ENCODE measurements at regions not wholly inside any gene's neighbourhood (a gene's known extent, or its start where the extent isn't known, plus 50 kb on each side); places are given as distances from the start of the nearest gene placed in this dataset.

DNA sequence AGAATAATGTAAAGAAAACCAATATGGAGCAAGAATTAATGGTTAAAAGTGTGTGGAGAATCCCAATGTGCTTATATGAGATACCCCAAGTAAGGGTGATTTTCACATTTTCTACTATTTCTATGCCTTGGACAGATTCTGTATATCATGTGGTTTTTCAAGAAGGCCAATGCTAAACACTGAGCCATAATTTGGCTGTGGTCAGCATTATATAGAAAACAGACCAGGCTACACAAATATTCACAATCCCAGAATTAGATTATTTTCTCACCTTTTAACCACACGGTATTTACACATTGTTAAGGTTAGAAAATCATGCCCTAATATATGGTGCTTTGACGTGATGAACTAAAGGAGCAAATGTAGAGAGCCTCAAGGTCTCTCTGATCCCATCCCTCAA lies 277.4 kb upstream of the LRATD1 start:
- H3K9me3 Mint-ChIP-seq = peaks cover 7 to 13% (median 8%) of the 10 kb centered on the region in 3 donors
- no peak overlapping the region for H3K27ac ChIP-seq (ENCODE audit: low read length)
- CTCF ChIA-PET = no interaction called here
- no peaks in the 10 kb centered on the region for H3K27me3 ChIP-seq (replicated peaks in 1 of 2; ENCODE audit: control insufficient read depth in 2 of 2, extremely low read depth in 1 of 2, insufficient read depth in 2 of 2, low read length in 1 of 2)
- no CpG with 5 or more reads among the region's 2 CpGs for WGBS (ENCODE audit: insufficient coverage)
- POLR2A ChIA-PET = no interaction called here
- H3K27me3 Mint-ChIP-seq = no peaks in the 10 kb centered on the region
- H3K9me3 ChIP-seq = no peaks in the 10 kb centered on the region
- no peaks in the 10 kb centered on the region for H3K36me3 ChIP-seq (ENCODE audit: control insufficient read depth in 2 of 2, extremely low read depth in 1 of 2, insufficient read depth in 1 of 2, low read length in 1 of 2)
- DNase-seq = no peak
- ATAC-seq (replicated peaks in 1 of 4) = no peak
- H3K4me3 ChIP-seq (ENCODE audit: control insufficient read depth in 1 of 2, extremely low read depth in 1 of 2, low read length in 1 of 2) = no peak overlapping the region
- no peaks in the 10 kb centered on the region for H3K4me1 ChIP-seq (ENCODE audit: control insufficient read depth in 1 of 2, extremely low read depth in 1 of 2, insufficient read depth in 2 of 2, low read length in 2 of 2)
- H3K27ac Mint-ChIP-seq = no peak overlapping the region
- H3K36me3 Mint-ChIP-seq = no peaks in the 10 kb centered on the region
- H3K4me3 Mint-ChIP-seq = no peak overlapping the region
- no peaks in the 10 kb centered on the region for H3K4me1 Mint-ChIP-seq

GRCh38 chr2:14358339-14358738 lies 274.2 kb upstream of the LRATD1 start:
- H3K9me3 Mint-ChIP-seq = peaks cover 11 to 18% (median 16%) of the 10 kb centered on the region in 3 donors
- DNase-seq (no peak), ATAC-seq (replicated peaks in 1 of 4) (no peak)
- Histone ChIP-seq H3K9me3 (no peaks in the 10 kb centered on the region), H3K27ac (ENCODE audit: low read length) (no peak overlapping the region), H3K4me3 (ENCODE audit: control insufficient read depth in 1 of 2, extremely low read depth in 1 of 2, low read length in 1 of 2) (no peak overlapping the region), H3K36me3 (ENCODE audit: control insufficient read depth in 2 of 2, extremely low read depth in 1 of 2, insufficient read depth in 1 of 2, low read length in 1 of 2) (no peaks in the 10 kb centered on the region), H3K4me1 (ENCODE audit: control insufficient read depth in 1 of 2, extremely low read depth in 1 of 2, insufficient read depth in 2 of 2, low read length in 2 of 2) (no peaks in the 10 kb centered on the region), H3K27me3 (replicated peaks in 1 of 2; ENCODE audit: control insufficient read depth in 2 of 2, extremely low read depth in 1 of 2, insufficient read depth in 2 of 2, low read length in 1 of 2) (no peaks in the 10 kb centered on the region)
- ChIA-PET POLR2A (no interaction called here), CTCF (no interaction called here)
- H3K4me1 Mint-ChIP-seq = no peaks in the 10 kb centered on the region
- H3K27ac Mint-ChIP-seq = no peak overlapping the region
- no peaks in the 10 kb centered on the region for H3K27me3 Mint-ChIP-seq
- 86% methylated on average over 1 of the region's 5 CpGs for WGBS (ENCODE audit: insufficient coverage)
- no peak overlapping the region for H3K4me3 Mint-ChIP-seq
- H3K36me3 Mint-ChIP-seq = no peaks in the 10 kb centered on the region

DNA sequence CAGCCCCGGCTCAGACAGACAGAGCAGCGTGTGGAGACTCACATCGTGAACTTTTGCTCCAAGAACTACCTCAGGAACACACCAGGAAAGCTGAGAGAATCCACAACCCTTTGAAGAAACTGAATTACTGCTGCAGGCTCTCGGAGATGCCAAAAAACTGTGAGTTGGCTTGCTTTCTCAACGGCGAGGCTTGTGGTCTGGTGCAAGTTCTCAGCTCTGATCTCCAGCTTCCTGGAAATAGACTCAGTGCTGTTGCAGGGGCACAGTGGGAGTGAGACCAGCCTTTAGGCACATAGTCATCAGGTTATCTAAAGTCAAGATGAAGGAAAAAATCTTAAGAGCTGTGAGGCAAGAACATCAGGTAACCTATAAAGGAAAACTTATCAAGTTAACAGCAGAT lies 273.7 kb upstream of the LRATD1 start:
- H3K36me3 Mint-ChIP-seq = no peaks in the 10 kb centered on the region
- H3K4me1 ChIP-seq (ENCODE audit: control insufficient read depth in 1 of 2, extremely low read depth in 1 of 2, insufficient read depth in 2 of 2, low read length in 2 of 2) = no peaks in the 10 kb centered on the region
- H3K27ac Mint-ChIP-seq = no peak overlapping the region
- H3K27me3 Mint-ChIP-seq = no peaks in the 10 kb centered on the region
- no peak overlapping the region for H3K27ac ChIP-seq (ENCODE audit: low read length)
- H3K9me3 ChIP-seq = no peaks in the 10 kb centered on the region
- H3K9me3 Mint-ChIP-seq = peaks cover 10 to 21% (median 14%) of the 10 kb centered on the region in 3 donors
- POLR2A ChIA-PET = no interaction called here
- no peak overlapping the region for H3K4me3 Mint-ChIP-seq
- H3K4me1 Mint-ChIP-seq = no peaks in the 10 kb centered on the region
- ATAC-seq (replicated peaks in 1 of 4) = no peak
- no peak for DNase-seq
- H3K36me3 ChIP-seq (ENCODE audit: control insufficient read depth in 2 of 2, extremely low read depth in 1 of 2, insufficient read depth in 1 of 2, low read length in 1 of 2) = no peaks in the 10 kb centered on the region
- no peaks in the 10 kb centered on the region for H3K27me3 ChIP-seq (replicated peaks in 1 of 2; ENCODE audit: control insufficient read depth in 2 of 2, extremely low read depth in 1 of 2, insufficient read depth in 2 of 2, low read length in 1 of 2)
- no peak overlapping the region for H3K4me3 ChIP-seq (ENCODE audit: control insufficient read depth in 1 of 2, extremely low read depth in 1 of 2, low read length in 1 of 2)
- CTCF ChIA-PET = no interaction called here
- WGBS (ENCODE audit: insufficient coverage) = 54% methylated on average over 5 of the region's 6 CpGs

DNA sequence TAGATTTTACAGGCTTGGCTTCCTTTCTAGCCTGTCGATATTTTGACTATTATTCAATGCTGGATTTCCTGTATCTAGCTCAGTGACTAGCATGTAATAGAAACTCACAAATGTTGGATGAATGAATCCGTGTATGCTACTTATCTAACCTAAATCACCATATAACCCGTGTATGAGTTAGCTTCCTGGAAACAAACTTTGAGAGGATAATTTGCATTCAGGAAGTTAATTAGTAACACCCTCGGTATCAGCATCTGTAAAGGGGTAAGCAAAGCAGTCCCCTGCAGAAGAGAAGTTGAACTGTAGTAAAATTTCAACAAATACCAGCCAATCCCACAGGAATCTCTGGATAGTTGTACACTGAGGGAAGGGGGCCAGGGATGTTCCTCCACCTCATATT lies 269.4 kb upstream of the LRATD1 start:
- no peaks in the 10 kb centered on the region for H3K27me3 Mint-ChIP-seq
- 83% methylated on average over 1 of the region's 4 CpGs for WGBS (ENCODE audit: insufficient coverage)
- no peaks in the 10 kb centered on the region for H3K36me3 Mint-ChIP-seq
- H3K4me3 ChIP-seq (ENCODE audit: control insufficient read depth in 1 of 2, extremely low read depth in 1 of 2, low read length in 1 of 2) = no peak overlapping the region
- no peaks in the 10 kb centered on the region for H3K4me1 ChIP-seq (ENCODE audit: control insufficient read depth in 1 of 2, extremely low read depth in 1 of 2, insufficient read depth in 2 of 2, low read length in 2 of 2)
- H3K9me3 ChIP-seq = peaks cover 3% of the 10 kb centered on the region
- DNase-seq (no peak), ATAC-seq (replicated peaks in 1 of 4) (no peak)
- no peak overlapping the region for H3K27ac Mint-ChIP-seq
- H3K4me3 Mint-ChIP-seq = no peak overlapping the region
- H3K9me3 Mint-ChIP-seq = peaks cover 17 to 20% (median 17%) of the 10 kb centered on the region in 3 donors
- no peak overlapping the region for H3K27ac ChIP-seq (ENCODE audit: low read length)
- no peaks in the 10 kb centered on the region for H3K36me3 ChIP-seq (ENCODE audit: control insufficient read depth in 2 of 2, extremely low read depth in 1 of 2, insufficient read depth in 1 of 2, low read length in 1 of 2)
- CTCF ChIA-PET = no interaction called here
- H3K27me3 ChIP-seq (replicated peaks in 1 of 2; ENCODE audit: control insufficient read depth in 2 of 2, extremely low read depth in 1 of 2, insufficient read depth in 2 of 2, low read length in 1 of 2) = no peaks in the 10 kb centered on the region
- POLR2A ChIA-PET = no interaction called here
- no peaks in the 10 kb centered on the region for H3K4me1 Mint-ChIP-seq

DNA sequence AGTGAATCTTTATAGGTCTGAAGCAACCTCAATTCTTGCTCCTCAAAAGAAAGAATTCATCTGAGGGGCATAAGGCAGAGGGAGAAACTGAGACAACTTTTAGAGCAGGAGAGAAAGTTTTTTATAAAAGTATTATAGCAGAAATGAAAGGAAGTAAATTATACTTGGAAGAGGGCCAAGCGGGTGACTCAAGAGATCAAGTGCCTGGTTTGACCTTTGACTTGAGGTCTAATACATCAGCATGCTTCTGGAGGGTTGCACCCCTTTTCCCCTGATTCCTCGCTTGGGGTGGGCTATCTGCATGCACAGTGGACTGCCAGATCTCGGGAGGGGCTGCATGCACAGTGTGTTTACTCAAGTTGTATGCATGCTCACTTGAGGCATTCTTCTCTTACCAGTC lies 268.5 kb upstream of the LRATD1 start:
- no peaks in the 10 kb centered on the region for H3K27me3 ChIP-seq (replicated peaks in 1 of 2; ENCODE audit: control insufficient read depth in 2 of 2, extremely low read depth in 1 of 2, insufficient read depth in 2 of 2, low read length in 1 of 2)
- H3K27ac ChIP-seq (ENCODE audit: low read length) = no peak overlapping the region
- H3K4me1 Mint-ChIP-seq = no peaks in the 10 kb centered on the region
- no peak overlapping the region for H3K4me3 Mint-ChIP-seq
- WGBS (ENCODE audit: insufficient coverage) = 62% methylated on average over 2 of the region's 3 CpGs
- no peaks in the 10 kb centered on the region for H3K4me1 ChIP-seq (ENCODE audit: control insufficient read depth in 1 of 2, extremely low read depth in 1 of 2, insufficient read depth in 2 of 2, low read length in 2 of 2)
- no peaks in the 10 kb centered on the region for H3K27me3 Mint-ChIP-seq
- ChIA-PET CTCF (no interaction called here), POLR2A (no interaction called here)
- DNase-seq (no peak), ATAC-seq (replicated peaks in 1 of 4) (no peak)
- no peak overlapping the region for H3K4me3 ChIP-seq (ENCODE audit: control insufficient read depth in 1 of 2, extremely low read depth in 1 of 2, low read length in 1 of 2)
- H3K27ac Mint-ChIP-seq = no peak overlapping the region
- no peaks in the 10 kb centered on the region for H3K36me3 Mint-ChIP-seq
- H3K9me3 Mint-ChIP-seq = peaks cover 17 to 21% (median 17%) of the 10 kb centered on the region in 3 donors
- H3K36me3 ChIP-seq (ENCODE audit: control insufficient read depth in 2 of 2, extremely low read depth in 1 of 2, insufficient read depth in 1 of 2, low read length in 1 of 2) = no peaks in the 10 kb centered on the region
- peaks cover 3% of the 10 kb centered on the region for H3K9me3 ChIP-seq

DNA sequence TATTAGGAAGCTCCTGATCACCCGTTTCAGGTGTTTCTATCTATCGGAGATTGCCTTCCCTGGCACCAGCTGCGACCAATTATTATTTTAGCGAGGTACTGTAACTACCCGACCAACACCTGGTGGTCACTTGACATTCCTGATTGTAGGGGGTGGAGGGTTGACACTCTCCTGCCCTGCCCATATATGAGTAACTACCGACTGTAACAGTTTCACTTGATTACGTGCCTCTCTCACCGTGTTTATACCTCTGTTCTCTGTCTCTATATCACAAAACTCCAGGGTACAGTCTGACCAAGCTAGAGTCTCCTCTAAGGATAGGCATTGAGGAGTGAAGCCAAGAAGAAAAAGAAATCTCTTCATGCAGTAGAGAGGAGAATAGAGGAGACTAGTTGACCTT lies 268.0 kb upstream of the LRATD1 start:
- Histone ChIP-seq H3K9me3 (peaks cover 3% of the 10 kb centered on the region), H3K27me3 (replicated peaks in 1 of 2; ENCODE audit: control insufficient read depth in 2 of 2, extremely low read depth in 1 of 2, insufficient read depth in 2 of 2, low read length in 1 of 2) (no peaks in the 10 kb centered on the region), H3K36me3 (ENCODE audit: control insufficient read depth in 2 of 2, extremely low read depth in 1 of 2, insufficient read depth in 1 of 2, low read length in 1 of 2) (no peaks in the 10 kb centered on the region), H3K27ac (ENCODE audit: low read length) (no peak overlapping the region), H3K4me3 (ENCODE audit: control insufficient read depth in 1 of 2, extremely low read depth in 1 of 2, low read length in 1 of 2) (no peak overlapping the region), H3K4me1 (ENCODE audit: control insufficient read depth in 1 of 2, extremely low read depth in 1 of 2, insufficient read depth in 2 of 2, low read length in 2 of 2) (no peaks in the 10 kb centered on the region)
- no peak for DNase-seq
- Mint-ChIP-seq H3K4me3 (no peak overlapping the region), H3K27me3 (no peaks in the 10 kb centered on the region), H3K4me1 (no peaks in the 10 kb centered on the region), H3K9me3 (peaks cover 17 to 24% (median 17%) of the 10 kb centered on the region in 3 donors), H3K27ac (no peak overlapping the region), H3K36me3 (no peaks in the 10 kb centered on the region)
- ChIA-PET CTCF (no interaction called here), POLR2A (no interaction called here)
- WGBS (ENCODE audit: insufficient coverage) = 100% methylated on average over 2 of the region's 8 CpGs
- no peak for ATAC-seq (replicated peaks in 1 of 4)

- Histone ChIP-seq H3K27ac (ENCODE audit: low read length) (no peak overlapping the region), H3K4me1 (ENCODE audit: control insufficient read depth in 1 of 2, extremely low read depth in 1 of 2, insufficient read depth in 2 of 2, low read length in 2 of 2) (no peaks in the 10 kb centered on the region), H3K9me3 (no peaks in the 10 kb centered on the region), H3K27me3 (replicated peaks in 1 of 2; ENCODE audit: control insufficient read depth in 2 of 2, extremely low read depth in 1 of 2, insufficient read depth in 2 of 2, low read length in 1 of 2) (no peaks in the 10 kb centered on the region), H3K4me3 (ENCODE audit: control insufficient read depth in 1 of 2, extremely low read depth in 1 of 2, low read length in 1 of 2) (no peak overlapping the region), H3K36me3 (ENCODE audit: control insufficient read depth in 2 of 2, extremely low read depth in 1 of 2, insufficient read depth in 1 of 2, low read length in 1 of 2) (no peaks in the 10 kb centered on the region)
- Mint-ChIP-seq H3K27ac (no peak overlapping the region), H3K36me3 (no peaks in the 10 kb centered on the region), H3K4me3 (no peak overlapping the region), H3K27me3 (no peaks in the 10 kb centered on the region), H3K9me3 (peaks cover 0 to under 1% (median 0%) of the 10 kb centered on the region in 3 donors), H3K4me1 (no peaks in the 10 kb centered on the region)
- no CpG with 5 or more reads among the region's 4 CpGs for WGBS (ENCODE audit: insufficient coverage)
- ATAC-seq (replicated peaks in 1 of 4) (no peak), DNase-seq (no peak)
- ChIA-PET CTCF (no interaction called here), POLR2A (no interaction called here)
These were observed 247.5 kb upstream of the LRATD1 start for GRCh38 chr2:14385043-14385442.

Measured in T-cell (primary cell).